Bronchial epithelial cell (primary cell): ENCODE measurements at regions not wholly inside any gene's neighbourhood (a gene's known extent, or its start where the extent isn't known, plus 50 kb on each side); places are given as distances from the start of the nearest gene placed in this dataset.

ENCODE experiments used
- DNase-seq: peaks from one replicate; pipeline ENCODE4 v3.0.0-alpha.2; 2010; ENCODE audit warnings: low read depth
- FAIRE-seq: peaks from 2 replicates; lab custom pipeline; 2011; peaks lifted over from hg19 to GRCh38; lab: Jason Lieb, UNC
- H3K27me3 ChIP-seq: 2 replicates; pipeline ENCODE4 v1.5.1; 2011; ENCODE audit warnings: low read length; ENCODE audit not compliant: control insufficient read depth, insufficient read depth
- H3K36me3 ChIP-seq: 2 replicates; pipeline ENCODE4 v1.5.1; 2011; ENCODE audit warnings: low read length; ENCODE audit not compliant: control insufficient read depth, insufficient read depth
- H3K4me3 ChIP-seq: 2 replicates; pipeline ENCODE4 v1.5.1; 2011; ENCODE audit warnings: mild to moderate bottlenecking, low read depth, low read length, control low read depth
- CTCF ChIP-seq: IDR thresholded peaks from 2 replicates; pipeline ENCODE4 v1.5.1; 2011; ENCODE audit warnings: mild to moderate bottlenecking, moderate library complexity, low read length, control low read depth, inconsistent platforms; ENCODE audit not compliant: insufficient read depth, severe bottlenecking

GRCh38 chr2:53432936-53433335, 334.7 kb upstream of the CHAC2 start:
- Histone ChIP-seq H3K4me3 (no peak overlapping the region), H3K27me3 (no peaks in the 10 kb centered on the region), H3K36me3 (no peaks in the 10 kb centered on the region)
- no peak for TF ChIP-seq CTCF
- DNase-seq (peak; percentile 15), FAIRE-seq (no peak)

DNA sequence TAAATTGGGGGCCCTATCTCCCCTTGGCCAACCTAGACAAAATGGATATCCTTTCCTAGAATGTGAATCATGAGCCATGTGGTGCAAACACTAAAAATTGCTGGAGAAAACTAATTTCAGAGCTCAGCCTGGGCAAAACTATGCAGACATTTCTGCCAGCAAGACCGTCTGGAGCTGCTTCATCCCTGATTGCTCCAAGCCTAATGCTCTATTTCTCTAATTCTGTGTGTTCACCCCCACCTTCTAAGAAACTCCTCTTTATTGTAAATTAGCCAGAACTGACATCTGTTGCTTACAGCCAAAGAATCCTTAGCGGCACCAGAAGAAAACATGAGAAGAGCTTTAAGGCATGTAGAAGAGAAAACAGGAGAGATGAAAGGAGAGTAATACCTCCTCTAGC, 337.7 kb upstream of the CHAC2 start:
- H3K27me3 ChIP-seq = no peaks in the 10 kb centered on the region
- DNase-seq = no peak
- H3K36me3 ChIP-seq = no peaks in the 10 kb centered on the region
- no peak overlapping the region for H3K4me3 ChIP-seq
- no peak for FAIRE-seq
- TF ChIP-seq CTCF = no peak

GRCh38 chr2:53424902-53425301, 342.7 kb upstream of the CHAC2 start:
- TF ChIP-seq CTCF = no peak
- Histone ChIP-seq H3K36me3 (no peaks in the 10 kb centered on the region), H3K4me3 (no peak overlapping the region), H3K27me3 (no peaks in the 10 kb centered on the region)
- DNase-seq (no peak), FAIRE-seq (no peak)

GRCh38 chr2:53423465-53423864, 344.1 kb upstream of the CHAC2 start:
- no peaks in the 10 kb centered on the region for H3K36me3 ChIP-seq
- no peak for FAIRE-seq

GRCh38 chr2:53422979-53423378, 344.6 kb upstream of the CHAC2 start:
- no peaks in the 10 kb centered on the region for H3K36me3 ChIP-seq
- DNase-seq (peak; percentile 39), FAIRE-seq (no peak)
- no peaks in the 10 kb centered on the region for H3K27me3 ChIP-seq
- peak; percentile 61 for TF ChIP-seq CTCF
- no peak overlapping the region for H3K4me3 ChIP-seq

More at GRCh38 chr2:53423465-53423864, 344.1 kb upstream of the CHAC2 start:
- Histone ChIP-seq H3K4me3 (no peak overlapping the region), H3K27me3 (no peaks in the 10 kb centered on the region)
- DNase-seq = no peak
- TF ChIP-seq CTCF = no peak

DNA sequence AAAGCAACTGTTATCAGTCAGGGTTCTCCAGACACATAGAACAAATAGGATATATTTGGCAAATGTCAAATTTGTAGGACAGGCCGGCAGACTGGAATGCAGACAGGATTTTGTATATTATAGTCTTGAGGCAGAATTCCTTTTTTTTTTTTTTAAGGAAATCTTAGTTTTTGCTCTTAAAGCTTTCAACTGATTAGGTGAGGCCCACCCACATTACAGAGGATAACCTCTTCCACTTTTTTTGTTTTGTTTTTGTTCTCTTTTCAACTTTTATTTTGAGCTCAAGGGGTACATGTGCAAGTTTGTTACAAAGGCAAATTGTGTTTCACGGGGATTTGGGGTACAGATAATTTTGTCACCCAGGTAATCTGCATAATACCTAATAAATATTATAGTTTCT, 350.2 kb upstream of the CHAC2 start:
- no peaks in the 10 kb centered on the region for H3K36me3 ChIP-seq
- FAIRE-seq (no peak), DNase-seq (no peak)
- TF ChIP-seq CTCF = no peak
- H3K4me3 ChIP-seq = no peak overlapping the region
- H3K27me3 ChIP-seq = no peaks in the 10 kb centered on the region
